H9 (cell line): ENCODE measurements at regions not wholly inside any gene's neighbourhood (a gene's known extent, or its start where the extent isn't known, plus 50 kb on each side); places are given as distances from the start of the nearest gene placed in this dataset.

Experiments used
- DNase-seq: peaks from one replicate; pipeline ENCODE4 v3.0.0-alpha.2; 2017
- H2AFZ ChIP-seq: one replicate; pipeline ENCODE4 v1.6.1; 2013; ENCODE audit warnings: mild to moderate bottlenecking, low read length, control low read depth, moderate library complexity
- H2AK5ac ChIP-seq: 2 replicates; pipeline ENCODE4 v1.6.1; 2013; ENCODE audit warnings: low read length, control low read depth, mixed read lengths; ENCODE audit not compliant: insufficient read length
- H2BK120ac ChIP-seq: one replicate; pipeline ENCODE4 v1.6.1; 2013; ENCODE audit warnings: low read depth, mild to moderate bottlenecking, low read length, control low read depth, inconsistent platforms; ENCODE audit not compliant: poor library complexity, severe bottlenecking
- H2BK12ac ChIP-seq: 2 replicates; pipeline ENCODE4 v1.6.1; 2013; ENCODE audit warnings: low read length, control low read depth, mixed read lengths, low read depth; ENCODE audit not compliant: insufficient read length
- H2BK15ac ChIP-seq: 2 replicates; pipeline ENCODE4 v1.6.1; 2013; ENCODE audit warnings: low read depth, low read length, control low read depth
- H2BK20ac ChIP-seq: one replicate; pipeline ENCODE4 v1.6.1; 2013; ENCODE audit warnings: low read depth, mild to moderate bottlenecking, low read length, control low read depth, inconsistent platforms; ENCODE audit not compliant: poor library complexity, severe bottlenecking
- H2BK5ac ChIP-seq: 2 replicates; pipeline ENCODE4 v1.6.1; 2013; ENCODE audit warnings: low read length, control low read depth, mixed read lengths; ENCODE audit not compliant: insufficient read length
- H3K14ac ChIP-seq: 2 replicates; pipeline ENCODE4 v1.6.1; 2013; ENCODE audit warnings: low read length, control low read depth; ENCODE audit not compliant: insufficient read depth
- H3K18ac ChIP-seq: 2 replicates; pipeline ENCODE4 v1.6.1; 2013; ENCODE audit warnings: low read depth, mild to moderate bottlenecking, mixed read lengths, low read length, control low read depth; ENCODE audit not compliant: insufficient read length
- H3K23ac ChIP-seq: 2 replicates; pipeline ENCODE4 v1.6.1; 2013; ENCODE audit warnings: low read length, control low read depth, mixed read lengths, low read depth; ENCODE audit not compliant: insufficient read length
- H3K23me2 ChIP-seq: 2 replicates; pipeline ENCODE4 v1.6.1; 2013; ENCODE audit warnings: low read depth, mild to moderate bottlenecking, mixed read lengths, low read length, control low read depth; ENCODE audit not compliant: insufficient read length, poor library complexity, severe bottlenecking
- H3K27ac ChIP-seq: 2 replicates; pipeline ENCODE4 v1.5.1; 2013; ENCODE audit warnings: low read length, control low read depth, mixed read lengths, low read depth; ENCODE audit not compliant: insufficient read length
- H3K27me3 ChIP-seq: 2 replicates; pipeline ENCODE4 v1.6.1; 2013; ENCODE audit warnings: low read length, control low read depth, inconsistent platforms; ENCODE audit not compliant: insufficient read depth
- H3K4ac ChIP-seq: 2 replicates; pipeline ENCODE4 v1.6.1; 2013; ENCODE audit warnings: low read depth, mild to moderate bottlenecking, control low read depth, inconsistent platforms, low read length, moderate library complexity
- H3K4me1 ChIP-seq: 2 replicates; pipeline ENCODE4 v1.6.1; 2013; ENCODE audit warnings: low read length, control low read depth, inconsistent platforms; ENCODE audit not compliant: insufficient read depth
- H3K4me2 ChIP-seq: 2 replicates; pipeline ENCODE4 v1.6.1; 2013; ENCODE audit warnings: low read length, control low read depth, mixed read lengths; ENCODE audit not compliant: insufficient read length, insufficient read depth
- H3K56ac ChIP-seq: 2 replicates; pipeline ENCODE4 v1.6.1; 2013; ENCODE audit warnings: low read depth, mild to moderate bottlenecking, mixed read lengths, low read length, control low read depth; ENCODE audit not compliant: insufficient read length
- H3K79me1 ChIP-seq: 2 replicates; pipeline ENCODE4 v1.6.1; 2013; ENCODE audit warnings: low read depth, mild to moderate bottlenecking, moderate library complexity, low read length, control low read depth, inconsistent platforms; ENCODE audit not compliant: insufficient read depth, poor library complexity, severe bottlenecking
- H3K79me2 ChIP-seq: 2 replicates; pipeline ENCODE4 v1.6.1; 2013; ENCODE audit warnings: low read length, control low read depth, inconsistent platforms; ENCODE audit not compliant: insufficient read depth
- H3K9ac ChIP-seq: 2 replicates; pipeline ENCODE4 v1.6.1; 2013; ENCODE audit warnings: low read length, control low read depth, mixed read lengths; ENCODE audit not compliant: insufficient read length; ENCODE audit errors: extremely low read depth
- H3K9me3 ChIP-seq: one replicate; pipeline ENCODE4 v1.6.1; 2013; ENCODE audit warnings: low read depth, low read length, inconsistent platforms; ENCODE audit not compliant: control insufficient read depth
- H3T11ph ChIP-seq: one replicate; pipeline ENCODE4 v1.6.1; 2013; ENCODE audit warnings: mild to moderate bottlenecking, low read length, control low read depth, inconsistent platforms
- H4K20me1 ChIP-seq: one replicate; pipeline ENCODE4 v1.6.1; 2013; ENCODE audit not compliant: control insufficient read depth, insufficient read length, insufficient read depth
- H4K5ac ChIP-seq: 2 replicates; pipeline ENCODE4 v1.6.1; 2013; ENCODE audit warnings: low read depth, mild to moderate bottlenecking, mixed read lengths, low read length, control low read depth; ENCODE audit not compliant: insufficient read length
- H4K8ac ChIP-seq: replicated peaks from 2 replicates; pipeline ENCODE4 v1.6.1; 2013; ENCODE audit warnings: low read length, control low read depth, mixed read lengths, low read depth; ENCODE audit not compliant: insufficient read length
- H4K91ac ChIP-seq: 2 replicates; pipeline ENCODE4 v1.6.1; 2013; ENCODE audit warnings: low read depth, mild to moderate bottlenecking, moderate library complexity, mixed read lengths, low read length, control low read depth; ENCODE audit not compliant: insufficient read length
- H3K27ac Mint-ChIP-seq, 3 experiments: 2 replicates in 2 of 3; 3 replicates in 1 of 3; pipeline ENCODE4 v1.8.0; 2020 to 2021; ENCODE audit warnings: mixed read lengths in 3 of 3, mild to moderate bottlenecking in 1 of 3, moderate library complexity in 1 of 3
- H3K27me3 Mint-ChIP-seq: 2 replicates; pipeline ENCODE4 v1.8.0; 2021; ENCODE audit warnings: low read depth, mild to moderate bottlenecking, moderate library complexity, mixed read lengths
- H3K36me3 Mint-ChIP-seq, 3 experiments: 2 replicates in 2 of 3; 3 replicates in 1 of 3; pipeline ENCODE4 v1.8.0; 2020 to 2021; ENCODE audit warnings: low read depth in 3 of 3, mixed read lengths in 3 of 3; ENCODE audit not compliant: insufficient read depth in 1 of 3
- H3K4me1 Mint-ChIP-seq, 2 experiments: 2 replicates each; pipeline ENCODE4 v1.8.0; 2020; ENCODE audit warnings: mixed read lengths in 2 of 2
- H3K4me3 Mint-ChIP-seq, 2 experiments: 2 replicates in 1 of 2; 3 replicates in 1 of 2; pipeline ENCODE4 v1.8.0; 2020 to 2021; ENCODE audit warnings: mild to moderate bottlenecking in 2 of 2, mixed read lengths in 2 of 2, moderate library complexity in 1 of 2
- H3K9me3 Mint-ChIP-seq, 2 experiments: 2 replicates in 1 of 2; 3 replicates in 1 of 2; pipeline ENCODE4 v1.8.0; 2020; ENCODE audit warnings: mild to moderate bottlenecking in 2 of 2, mixed read lengths in 2 of 2, moderate library complexity in 1 of 2
- WGBS: extraction: QIAGEN DNeasy Blood & Tissue Kit; methylation state at CpG from one replicate; pipeline ENCODE4 v1.1.7; 2013; ENCODE audit warnings: missing lambda C conversion rate, low lambda C conversion rate, mixed read lengths; ENCODE audit not compliant: insufficient read length; ENCODE audit errors: extremely low coverage; 5-methylcytosine and 5-hydroxymethylcytosine counted together
- TF ChIP-seq, protein P1 (sequence below): fragments of 200-600 bp; sonication (generic); conservative IDR thresholded peaks from 3 replicates; pipeline ENCODE4 v1.8.0; 2021; ENCODE audit warnings: antibody characterized with exemption, mild to moderate bottlenecking

DNA sequence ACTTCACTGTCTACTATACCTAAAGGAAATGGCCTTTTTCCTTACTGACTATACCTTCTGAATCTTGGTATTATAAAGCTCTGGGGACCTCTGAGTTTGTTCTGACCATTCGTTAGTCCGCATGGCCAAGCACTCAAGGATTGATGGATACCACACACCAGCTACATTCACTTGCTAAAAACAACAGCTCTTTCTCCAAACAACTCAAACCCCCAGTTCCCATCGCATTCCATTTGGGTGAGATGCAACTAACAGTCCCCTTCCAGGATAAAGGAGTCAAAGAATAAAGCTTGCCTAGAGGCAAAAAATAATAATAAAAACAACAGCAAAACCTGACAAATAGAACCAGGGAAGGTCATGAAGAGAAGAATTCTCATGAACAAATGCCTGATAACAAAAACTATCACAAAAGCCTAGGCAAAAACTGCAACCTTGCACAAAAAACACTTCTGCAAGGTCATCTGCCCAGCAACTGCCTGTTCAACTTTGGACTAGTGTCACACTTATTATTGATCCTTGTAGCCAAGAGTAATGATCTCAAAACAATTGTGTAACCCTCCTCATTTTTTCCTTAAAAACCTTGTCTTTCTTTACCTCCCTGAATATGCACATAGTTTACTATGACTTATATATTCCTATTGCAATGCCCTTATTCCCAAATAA lies 139.0 kb upstream of the GUCY1A2 start:
- Histone ChIP-seq H3K4ac (no peak overlapping the region), H4K20me1 (no peaks in the 10 kb centered on the region), H3K9ac (no peak overlapping the region), H4K91ac (no peak overlapping the region), H2AFZ (no peak overlapping the region), H2BK20ac (no peak overlapping the region), H3K23ac (no peak overlapping the region), H3K9me3 (no peaks in the 10 kb centered on the region), H2BK15ac (no peak overlapping the region), H2BK5ac (no peak overlapping the region), H4K5ac (no peak overlapping the region), H2BK12ac (no peak overlapping the region), H4K8ac (no peak overlapping the region), H3K79me2 (no peaks in the 10 kb centered on the region), H3K79me1 (no peaks in the 10 kb centered on the region), H3K23me2 (no peaks in the 10 kb centered on the region), H3K4me1 (no peaks in the 10 kb centered on the region), H3K14ac (no peak overlapping the region), H3K4me2 (no peak overlapping the region), H3K18ac (no peak overlapping the region), H3K27me3 (no peaks in the 10 kb centered on the region), H3K56ac (no peak overlapping the region), H2BK120ac (no peak overlapping the region), H2AK5ac (no peak overlapping the region), H3K27ac (no peak overlapping the region), H3T11ph (no peak overlapping the region)
- no peaks in the 10 kb centered on the region for H3K27me3 Mint-ChIP-seq
- no peak overlapping the region for H3K4me3 Mint-ChIP-seq
- H3K4me1 Mint-ChIP-seq: peaks cover 4 to 6% of the 10 kb centered on the region in 2 experiments
- no CpG with 5 or more reads among the region's 3 CpGs for WGBS
- TF ChIP-seq, protein P1, sequence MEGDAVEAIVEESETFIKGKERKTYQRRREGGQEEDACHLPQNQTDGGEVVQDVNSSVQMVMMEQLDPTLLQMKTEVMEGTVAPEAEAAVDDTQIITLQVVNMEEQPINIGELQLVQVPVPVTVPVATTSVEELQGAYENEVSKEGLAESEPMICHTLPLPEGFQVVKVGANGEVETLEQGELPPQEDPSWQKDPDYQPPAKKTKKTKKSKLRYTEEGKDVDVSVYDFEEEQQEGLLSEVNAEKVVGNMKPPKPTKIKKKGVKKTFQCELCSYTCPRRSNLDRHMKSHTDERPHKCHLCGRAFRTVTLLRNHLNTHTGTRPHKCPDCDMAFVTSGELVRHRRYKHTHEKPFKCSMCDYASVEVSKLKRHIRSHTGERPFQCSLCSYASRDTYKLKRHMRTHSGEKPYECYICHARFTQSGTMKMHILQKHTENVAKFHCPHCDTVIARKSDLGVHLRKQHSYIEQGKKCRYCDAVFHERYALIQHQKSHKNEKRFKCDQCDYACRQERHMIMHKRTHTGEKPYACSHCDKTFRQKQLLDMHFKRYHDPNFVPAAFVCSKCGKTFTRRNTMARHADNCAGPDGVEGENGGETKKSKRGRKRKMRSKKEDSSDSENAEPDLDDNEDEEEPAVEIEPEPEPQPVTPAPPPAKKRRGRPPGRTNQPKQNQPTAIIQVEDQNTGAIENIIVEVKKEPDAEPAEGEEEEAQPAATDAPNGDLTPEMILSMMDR: no peak
- H3K9me3 Mint-ChIP-seq: no peaks in the 10 kb centered on the region
- H3K27ac Mint-ChIP-seq: peak overlapping the region in 2 of 3 experiments; percentile 6 to 49; a peak in 2 of 7 replicates
- DNase-seq: no peak
- H3K36me3 Mint-ChIP-seq: no peaks in the 10 kb centered on the region
